LNCAP (cell line): ENCODE measurements at regions not wholly inside any gene's neighbourhood (a gene's known extent, or its start where the extent isn't known, plus 50 kb on each side); places are given as distances from the start of the nearest gene placed in this dataset.

Source experiments
- CTCF ChIP-seq: fragments of 450-650 bp; IDR thresholded peaks from 2 replicates; pipeline ENCODE4 v1.5.1; 2017; ENCODE audit warnings: mild to moderate bottlenecking

GRCh38 chr4:124224256-124224655 lies 488.3 kb downstream of the ANKRD50 start:
- no peak for TF ChIP-seq CTCF

- no peak for TF ChIP-seq CTCF
Measured at GRCh38 chr4:124227981-124228380, 484.6 kb downstream of the ANKRD50 start.

- no peak for TF ChIP-seq CTCF
Measured at GRCh38 chr4:124230268-124230667, 482.3 kb downstream of the ANKRD50 start.

GRCh38 chr4:124234771-124235170 lies 477.8 kb downstream of the ANKRD50 start:
- no peak for TF ChIP-seq CTCF

GRCh38 chr4:124243671-124244366 lies 468.7 kb downstream of the ANKRD50 start:
- no peak for TF ChIP-seq CTCF

GRCh38 chr4:124253080-124253479 lies 459.5 kb downstream of the ANKRD50 start:
- no peak for TF ChIP-seq CTCF

GRCh38 chr4:124262211-124263179 lies 450.0 kb downstream of the ANKRD50 start:
- peak; percentile 80 for TF ChIP-seq CTCF
